ENCODE measurements at regions not wholly inside any gene's neighbourhood (a gene's known extent, or its start where the extent isn't known, plus 50 kb on each side); places are given as distances from the start of the nearest gene placed in this dataset.

DNA sequence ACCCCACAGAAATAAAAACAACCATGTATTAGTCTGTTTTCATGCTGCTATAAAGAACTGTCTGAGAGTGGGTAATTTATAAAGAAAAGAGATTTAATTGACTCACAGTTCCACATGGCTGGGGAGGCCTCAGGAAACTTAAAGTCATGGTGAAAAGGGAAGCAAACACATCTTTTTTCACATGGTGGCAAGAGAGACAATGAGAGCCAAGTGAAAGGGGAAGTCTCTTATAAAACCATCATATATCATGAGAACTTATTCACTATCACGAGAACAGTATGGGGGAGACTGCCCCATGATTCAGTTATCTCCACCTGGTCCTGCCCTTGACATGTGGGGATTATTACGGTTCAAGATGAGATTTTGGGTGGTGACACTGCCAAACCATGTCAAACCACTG, 141.5 kb downstream of the ZMAT3 start:
- no peak for DNase-seq
- Mint-ChIP-seq H3K9me3 (peaks cover 36 to 37% of the 10 kb centered on the region in 2 experiments), H3K4me3 (no peak overlapping the region), H3K4me1 (no peaks in the 10 kb centered on the region), H3K27ac (no peak overlapping the region), H3K36me3 (ENCODE audit: insufficient read depth in 1 of 3, low read depth in 3 of 3) (peaks cover 2 to 13% (median 5%) of the 10 kb centered on the region in 3 experiments; a peak in 5 of 7 replicates), H3K27me3 (ENCODE audit: low read depth) (no peaks in the 10 kb centered on the region)
- H2BK5ac ChIP-seq (ENCODE audit: insufficient read length, low read length), result no peak overlapping the region
- H3K23me2 ChIP-seq (ENCODE audit: insufficient read length, low read depth, low read length, poor library complexity, severe bottlenecking), result no peaks in the 10 kb centered on the region
- no peaks in the 10 kb centered on the region for H3K79me1 ChIP-seq (ENCODE audit: insufficient read depth, low read depth, low read length, poor library complexity, severe bottlenecking)
- no peak overlapping the region for H3K23ac ChIP-seq (ENCODE audit: insufficient read length, low read depth, low read length)
- H2BK12ac ChIP-seq (ENCODE audit: insufficient read length, low read depth, low read length), result no peak overlapping the region
- no CpG with 5 or more reads among the region's 2 CpGs for WGBS (ENCODE audit: extremely low coverage, insufficient read length, low lambda C conversion rate)
- H2BK120ac ChIP-seq (ENCODE audit: low read depth, low read length, poor library complexity, severe bottlenecking), result no peak overlapping the region
- no peak overlapping the region for H3K27ac ChIP-seq (ENCODE audit: insufficient read length, low read depth, low read length)
- no peak overlapping the region for H3K14ac ChIP-seq (ENCODE audit: insufficient read depth, low read length)
- no peak overlapping the region for H4K8ac ChIP-seq (replicated peaks; ENCODE audit: insufficient read length, low read depth, low read length)
- no peak overlapping the region for H2AK5ac ChIP-seq (ENCODE audit: insufficient read length, low read length)
- no peaks in the 10 kb centered on the region for H3K27me3 ChIP-seq (ENCODE audit: insufficient read depth, low read length)
- no peak overlapping the region for H3K4me2 ChIP-seq (ENCODE audit: insufficient read depth, insufficient read length, low read length)
- no peak overlapping the region for H2BK20ac ChIP-seq (ENCODE audit: low read depth, low read length, poor library complexity, severe bottlenecking)
- H3T11ph ChIP-seq (ENCODE audit: low read length), result no peak overlapping the region
- no peaks in the 10 kb centered on the region for H3K79me2 ChIP-seq (ENCODE audit: insufficient read depth, low read length)
- no peak overlapping the region for H3K4ac ChIP-seq (ENCODE audit: low read depth, low read length)
- H3K4me1 ChIP-seq (ENCODE audit: insufficient read depth, low read length), result no peaks in the 10 kb centered on the region
- H4K91ac ChIP-seq (ENCODE audit: insufficient read length, low read depth, low read length), result no peak overlapping the region
- no peaks in the 10 kb centered on the region for H4K20me1 ChIP-seq (ENCODE audit: control insufficient read depth, insufficient read depth, insufficient read length)
- no peak overlapping the region for H2AFZ ChIP-seq (ENCODE audit: low read length)
- H3K56ac ChIP-seq (ENCODE audit: insufficient read length, low read depth, low read length), result no peak overlapping the region
- no peak overlapping the region for H4K5ac ChIP-seq (ENCODE audit: insufficient read length, low read depth, low read length)
- no peak overlapping the region for H2BK15ac ChIP-seq (ENCODE audit: low read depth, low read length)
- no peaks in the 10 kb centered on the region for H3K9me3 ChIP-seq (ENCODE audit: control insufficient read depth, low read depth, low read length)
- TF ChIP-seq, protein P1, sequence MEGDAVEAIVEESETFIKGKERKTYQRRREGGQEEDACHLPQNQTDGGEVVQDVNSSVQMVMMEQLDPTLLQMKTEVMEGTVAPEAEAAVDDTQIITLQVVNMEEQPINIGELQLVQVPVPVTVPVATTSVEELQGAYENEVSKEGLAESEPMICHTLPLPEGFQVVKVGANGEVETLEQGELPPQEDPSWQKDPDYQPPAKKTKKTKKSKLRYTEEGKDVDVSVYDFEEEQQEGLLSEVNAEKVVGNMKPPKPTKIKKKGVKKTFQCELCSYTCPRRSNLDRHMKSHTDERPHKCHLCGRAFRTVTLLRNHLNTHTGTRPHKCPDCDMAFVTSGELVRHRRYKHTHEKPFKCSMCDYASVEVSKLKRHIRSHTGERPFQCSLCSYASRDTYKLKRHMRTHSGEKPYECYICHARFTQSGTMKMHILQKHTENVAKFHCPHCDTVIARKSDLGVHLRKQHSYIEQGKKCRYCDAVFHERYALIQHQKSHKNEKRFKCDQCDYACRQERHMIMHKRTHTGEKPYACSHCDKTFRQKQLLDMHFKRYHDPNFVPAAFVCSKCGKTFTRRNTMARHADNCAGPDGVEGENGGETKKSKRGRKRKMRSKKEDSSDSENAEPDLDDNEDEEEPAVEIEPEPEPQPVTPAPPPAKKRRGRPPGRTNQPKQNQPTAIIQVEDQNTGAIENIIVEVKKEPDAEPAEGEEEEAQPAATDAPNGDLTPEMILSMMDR (conservative IDR thresholded peaks at IDR 0.05), result no peak
- no peak overlapping the region for H3K18ac ChIP-seq (ENCODE audit: insufficient read length, low read depth, low read length)
- H3K9ac ChIP-seq (ENCODE audit: extremely low read depth, insufficient read length, low read length), result no peak overlapping the region

Measured in H9 (cell line).